Sigmoid colon (tissue), 6 donors: ENCODE measurements at regions not wholly inside any gene's neighbourhood (a gene's known extent, or its start where the extent isn't known, plus 50 kb on each side); places are given as distances from the start of the nearest gene placed in this dataset.

ENCODE experiments used
- DNase-seq: peaks from one replicate; pipeline ENCODE4 v3.0.0-alpha.2; 2019
- H3K27ac ChIP-seq, 4 donors: fragments of 200-600 bp; sonication (generic); one replicate each; pipeline ENCODE4 v1.5.1; 2016 to 2019; ENCODE audit warnings: mild to moderate bottlenecking in 1 of 4
- H3K27me3 ChIP-seq, 3 donors: fragments of 200-600 bp; sonication (generic); one replicate each; pipeline ENCODE4 v1.5.1; 2019; ENCODE audit warnings: mild to moderate bottlenecking in 1 of 3
- H3K36me3 ChIP-seq, 4 donors: fragments of 200-600 bp; sonication (generic); one replicate each; pipeline ENCODE4 v1.5.1; 2016 to 2019
- H3K4me1 ChIP-seq, 4 donors: fragments of 200-600 bp; sonication (generic); one replicate each; pipeline ENCODE4 v1.5.1; 2017 to 2019
- H3K4me3 ChIP-seq, 4 donors: fragments of 200-600 bp; sonication (generic); one replicate each; pipeline ENCODE4 v1.5.1; 2017 to 2019; ENCODE audit warnings: mild to moderate bottlenecking in 2 of 4, moderate library complexity in 1 of 4
- H3K9me3 ChIP-seq, 4 donors: fragments of 200-600 bp in 3 of 4; sonication (generic) in 3 of 4; one replicate each; pipeline versions ENCODE4 v1.5.1 to v1.6.1; 2013 to 2019
- CTCF ChIP-seq, 4 experiments: fragments of 450-650 bp in 3 of 4; fragments of 200-600 bp in 1 of 4; IDR thresholded peaks; one replicate each; pipeline ENCODE4 v1.5.1; 2016 to 2019; ENCODE audit warnings: antibody characterized with exemption in 4 of 4, mild to moderate bottlenecking in 3 of 4, moderate library complexity in 2 of 4
- EP300 ChIP-seq, 4 donors: sonication (generic); formaldehyde crosslinking; IDR thresholded peaks; one replicate each; pipeline ENCODE4 v1.6.1; 2017; ENCODE audit warnings: antibody characterized with exemption in 4 of 4
- POLR2A ChIP-seq, 2 donors: fragments of 450-650 bp; IDR thresholded peaks; one replicate each; pipeline ENCODE4 v1.6.1; 2016; ENCODE audit warnings: antibody characterized with exemption in 2 of 2, mild to moderate bottlenecking in 2 of 2, moderate library complexity in 2 of 2
- POLR2AphosphoS5 ChIP-seq, 4 donors: sonication (generic); formaldehyde crosslinking; IDR thresholded peaks; one replicate each; pipeline ENCODE4 v1.6.1; 2017; ENCODE audit warnings: antibody characterized with exemption in 4 of 4
- WGBS, 2 donors: extraction: QIAGEN DNeasy Blood & Tissue Kit; methylation state at CpG; one replicate each; pipeline ENCODE4 v1.1.7; 2013; 5-methylcytosine and 5-hydroxymethylcytosine counted together
- intact Hi-C: fragments of 100-400 bp; cut with DNase I; formaldehyde crosslinking; loops from one replicate; pipeline ENCODE4 v1.15.1; 2023
- donor health status: healthy with polysubstance abuse.
- donor health status: healthy.

- DNase-seq: no peak
- TF ChIP-seq POLR2AphosphoS5 (IDR thresholded peaks at IDR 0.05) (no peak), CTCF (IDR thresholded peaks at IDR 0.05) (no peak), EP300 (IDR thresholded peaks at IDR 0.05) (no peak), POLR2A (IDR thresholded peaks at IDR 0.05) (no peak)
- 61 to 69% methylated on average over 7 of the region's 7 CpGs for WGBS, 2 donors
- intact Hi-C loops: no loop called here
- H3K9me3 ChIP-seq: no peaks in the 10 kb centered on the region
- no peak overlapping the region for H3K27ac ChIP-seq
- H3K4me1 ChIP-seq: no peaks in the 10 kb centered on the region
- H3K36me3 ChIP-seq: no peaks in the 10 kb centered on the region
- no peak overlapping the region for H3K4me3 ChIP-seq
- no peaks in the 10 kb centered on the region for H3K27me3 ChIP-seq
These were observed 166.2 kb downstream of the ZIC5 start for GRCh38 chr13:99805361-99805760.

- intact Hi-C loops: no loop called here
These were observed 168.4 kb downstream of the ZIC5 start for GRCh38 chr13:99803141-99803540.

GRCh38 chr13:99802416-99802815 is 169.2 kb downstream of the ZIC5 start:
- intact Hi-C loops: no loop called here
- no peak for TF ChIP-seq CTCF (IDR thresholded peaks at IDR 0.05)
- TF ChIP-seq EP300 (IDR thresholded peaks at IDR 0.05): no peak
- TF ChIP-seq POLR2A (IDR thresholded peaks at IDR 0.05): no peak
- no peak for TF ChIP-seq POLR2AphosphoS5 (IDR thresholded peaks at IDR 0.05)
- no peaks in the 10 kb centered on the region for H3K27me3 ChIP-seq
- no peak for DNase-seq
- H3K27ac ChIP-seq: no peak overlapping the region
- H3K36me3 ChIP-seq: no peaks in the 10 kb centered on the region
- H3K4me1 ChIP-seq: no peaks in the 10 kb centered on the region
- H3K4me3 ChIP-seq: no peak overlapping the region
- H3K9me3 ChIP-seq: no peaks in the 10 kb centered on the region

More at GRCh38 chr13:99803141-99803540, 168.4 kb downstream of the ZIC5 start:
- TF ChIP-seq CTCF (IDR thresholded peaks at IDR 0.05) (no peak), POLR2A (IDR thresholded peaks at IDR 0.05) (no peak), EP300 (IDR thresholded peaks at IDR 0.05) (no peak), POLR2AphosphoS5 (IDR thresholded peaks at IDR 0.05) (no peak)
- Histone ChIP-seq H3K27ac (no peak overlapping the region), H3K36me3 (no peaks in the 10 kb centered on the region), H3K4me3 (no peak overlapping the region), H3K27me3 (no peaks in the 10 kb centered on the region), H3K9me3 (no peaks in the 10 kb centered on the region), H3K4me1 (no peaks in the 10 kb centered on the region)
- no peak for DNase-seq
- WGBS, 2 donors: 93 to 97% methylated on average over 3 of the region's 3 CpGs

GRCh38 chr13:99800951-99801350 is 170.6 kb downstream of the ZIC5 start:
- intact Hi-C loops: no loop called here
- 76 to 87% methylated on average over 4 of the region's 4 CpGs for WGBS, 2 donors
- no peaks in the 10 kb centered on the region for H3K4me1 ChIP-seq
- H3K9me3 ChIP-seq: no peaks in the 10 kb centered on the region
- H3K27me3 ChIP-seq: no peaks in the 10 kb centered on the region
- no peak for DNase-seq
- H3K27ac ChIP-seq: no peak overlapping the region
- no peaks in the 10 kb centered on the region for H3K36me3 ChIP-seq
- TF ChIP-seq EP300 (IDR thresholded peaks at IDR 0.05): no peak
- TF ChIP-seq CTCF (IDR thresholded peaks at IDR 0.05): no peak
- no peak for TF ChIP-seq POLR2A (IDR thresholded peaks at IDR 0.05)
- no peak for TF ChIP-seq POLR2AphosphoS5 (IDR thresholded peaks at IDR 0.05)
- H3K4me3 ChIP-seq: no peak overlapping the region

GRCh38 chr13:99800011-99800410 is 171.6 kb downstream of the ZIC5 start:
- no peaks in the 10 kb centered on the region for H3K9me3 ChIP-seq
- no peaks in the 10 kb centered on the region for H3K4me1 ChIP-seq
- no peak overlapping the region for H3K4me3 ChIP-seq
- WGBS, 2 donors: 92 to 95% methylated on average over 3 of the region's 3 CpGs
- no peak overlapping the region for H3K27ac ChIP-seq
- DNase-seq: no peak
- H3K27me3 ChIP-seq: no peaks in the 10 kb centered on the region
- TF ChIP-seq POLR2A (IDR thresholded peaks at IDR 0.05) (no peak), POLR2AphosphoS5 (IDR thresholded peaks at IDR 0.05) (no peak), EP300 (IDR thresholded peaks at IDR 0.05) (no peak), CTCF (IDR thresholded peaks at IDR 0.05) (no peak)
- no peaks in the 10 kb centered on the region for H3K36me3 ChIP-seq
- intact Hi-C loops: no loop called here
